Astrocyte (in vitro differentiated cells and primary cell): ENCODE measurements at regions not wholly inside any gene's neighbourhood (a gene's known extent, or its start where the extent isn't known, plus 50 kb on each side); places are given as distances from the start of the nearest gene placed in this dataset.

Source experiments
- CTCF ChIP-seq: IDR thresholded peaks from 2 replicates; pipeline ENCODE4 v1.5.1; 2011; ENCODE audit warnings: low read depth, mild to moderate bottlenecking, inconsistent platforms, low read length, moderate library complexity; ENCODE audit not compliant: insufficient read depth
- EZH2 ChIP-seq: IDR thresholded peaks from 2 replicates; pipeline ENCODE4 v1.6.1; 2012; ENCODE audit warnings: mild to moderate bottlenecking, low read length, inconsistent platforms; ENCODE audit not compliant: insufficient read depth

GRCh38 chr5:3344671-3345070, 251.0 kb upstream of the IRX1 start:
- TF ChIP-seq CTCF = no peak
- no peak for TF ChIP-seq EZH2
